Trophoblast cell (in vitro differentiated cells and primary cell): ENCODE measurements at regions not wholly inside any gene's neighbourhood (a gene's known extent, or its start where the extent isn't known, plus 50 kb on each side); places are given as distances from the start of the nearest gene placed in this dataset.

Experiments used
- DNase-seq, 2 donors: peaks; one replicate each; pipeline ENCODE4 v3.0.0-alpha.2; 2016
- H2AFZ ChIP-seq: 2 replicates; pipeline ENCODE4 v1.6.1; 2013; ENCODE audit warnings: low read length, moderate library complexity, mild to moderate bottlenecking; ENCODE audit not compliant: insufficient read depth, poor library complexity
- H2AK5ac ChIP-seq: 2 replicates; pipeline ENCODE4 v1.6.1; 2013; ENCODE audit warnings: mild to moderate bottlenecking, low read length
- H2BK120ac ChIP-seq: 2 replicates; pipeline ENCODE4 v1.6.1; 2013; ENCODE audit warnings: low read length, mild to moderate bottlenecking, moderate library complexity; ENCODE audit not compliant: insufficient read depth, poor library complexity
- H2BK12ac ChIP-seq: 2 replicates; pipeline ENCODE4 v1.6.1; 2013; ENCODE audit warnings: mild to moderate bottlenecking, low read length, moderate library complexity
- H2BK5ac ChIP-seq: 2 replicates; pipeline ENCODE4 v1.6.1; 2013; ENCODE audit warnings: low read length, low read depth, moderate library complexity, mild to moderate bottlenecking; ENCODE audit not compliant: poor library complexity
- H3K14ac ChIP-seq: 2 replicates; pipeline ENCODE4 v1.6.1; 2013; ENCODE audit warnings: mild to moderate bottlenecking, low read length
- H3K18ac ChIP-seq: 2 replicates; pipeline ENCODE4 v1.6.1; 2013; ENCODE audit warnings: mild to moderate bottlenecking, low read length
- H3K23ac ChIP-seq: 2 replicates; pipeline ENCODE4 v1.6.1; 2013; ENCODE audit warnings: low read length
- H3K27ac ChIP-seq: 2 replicates; pipeline ENCODE4 v1.5.1; 2013; ENCODE audit warnings: low read depth, mild to moderate bottlenecking, inconsistent platforms, low read length, moderate library complexity
- H3K27me3 ChIP-seq: 2 replicates; pipeline ENCODE4 v1.6.1; 2013; ENCODE audit warnings: inconsistent platforms, mild to moderate bottlenecking, low read length, moderate library complexity; ENCODE audit not compliant: insufficient read depth
- H3K36me3 ChIP-seq, 2 experiments: 1 replicate in 1 of 2; 2 replicates in 1 of 2; pipeline ENCODE4 v1.6.1; 2013; ENCODE audit warnings: low read length in 2 of 2, mild to moderate bottlenecking in 2 of 2, moderate library complexity in 1 of 2; ENCODE audit not compliant: insufficient read depth in 2 of 2, control insufficient read depth in 1 of 2
- H3K4ac ChIP-seq: 2 replicates; pipeline ENCODE4 v1.6.1; 2013; ENCODE audit warnings: low read depth, mild to moderate bottlenecking, low read length, moderate library complexity
- H3K4me1 ChIP-seq, 2 experiments: 1 replicate in 1 of 2; 2 replicates in 1 of 2; pipeline ENCODE4 v1.6.1; 2013; ENCODE audit warnings: low read length in 2 of 2, mild to moderate bottlenecking in 2 of 2, moderate library complexity in 1 of 2; ENCODE audit not compliant: insufficient read depth in 2 of 2, control insufficient read depth in 1 of 2
- H3K4me2 ChIP-seq: 2 replicates; pipeline ENCODE4 v1.6.1; 2013; ENCODE audit warnings: inconsistent platforms, mild to moderate bottlenecking, low read length, moderate library complexity
- H3K4me3 ChIP-seq: 2 replicates; pipeline ENCODE4 v1.5.1; 2013; ENCODE audit warnings: mild to moderate bottlenecking, low read depth, low read length, inconsistent platforms
- H3K79me1 ChIP-seq: one replicate; pipeline ENCODE4 v1.6.1; 2013; ENCODE audit warnings: low read length
- H3K79me2 ChIP-seq: 2 replicates; pipeline ENCODE4 v1.6.1; 2013; ENCODE audit warnings: low read length, mild to moderate bottlenecking; ENCODE audit not compliant: control insufficient read depth, insufficient read depth, poor library complexity
- H3K9ac ChIP-seq: 2 replicates; pipeline ENCODE4 v1.6.1; 2013; ENCODE audit warnings: mild to moderate bottlenecking, low read length
- H3K9me3 ChIP-seq: 2 replicates; pipeline ENCODE4 v1.6.1; 2013; ENCODE audit warnings: low read depth, mild to moderate bottlenecking, control low read depth, inconsistent platforms, low read length; ENCODE audit not compliant: insufficient read depth
- H4K12ac ChIP-seq: 2 replicates; pipeline ENCODE4 v1.6.1; 2013; ENCODE audit warnings: low read depth, mild to moderate bottlenecking, low read length, moderate library complexity
- H4K8ac ChIP-seq: 2 replicates; pipeline ENCODE4 v1.6.1; 2013; ENCODE audit warnings: low read depth, mild to moderate bottlenecking, low read length, moderate library complexity
- H4K91ac ChIP-seq: one replicate; pipeline ENCODE4 v1.6.1; 2013; ENCODE audit warnings: low read depth, mild to moderate bottlenecking, low read length, moderate library complexity
- WGBS: extraction: QIAGEN DNeasy Blood & Tissue Kit; methylation state at CpG from one replicate; pipeline ENCODE4 v1.1.7; 2013; ENCODE audit warnings: missing lambda C conversion rate; ENCODE audit not compliant: insufficient read length, insufficient coverage; ENCODE audit errors: extremely low coverage; 5-methylcytosine and 5-hydroxymethylcytosine counted together

DNA sequence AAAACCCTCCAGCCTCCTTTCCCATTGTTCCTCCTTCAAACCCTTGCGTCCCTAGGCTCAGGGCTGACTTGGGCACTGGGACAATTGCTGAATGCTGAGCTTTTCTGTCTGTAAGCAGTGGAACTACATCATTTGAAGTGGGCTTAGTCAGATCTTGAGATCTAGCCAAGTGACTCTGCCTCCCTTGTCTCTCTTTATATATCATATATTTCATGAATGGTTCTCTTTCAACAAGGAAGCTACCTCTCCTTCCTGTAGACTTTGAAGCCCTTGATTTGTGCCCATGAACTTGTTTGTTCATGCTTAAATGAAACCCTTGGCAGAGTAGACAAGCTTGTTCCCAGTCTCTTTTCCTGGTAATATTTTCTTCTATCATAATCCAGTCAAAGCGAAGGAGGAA, 60.0 kb upstream of the KIF13A start:
- Histone ChIP-seq H2AK5ac (no peak overlapping the region), H4K8ac (no peak overlapping the region), H3K14ac (no peak overlapping the region), H3K23ac (no peak overlapping the region), H3K9ac (no peak overlapping the region), H3K18ac (no peak overlapping the region), H3K4ac (no peak overlapping the region), H3K36me3 (no peaks in the 10 kb centered on the region), H2BK12ac (no peak overlapping the region), H2BK5ac (no peak overlapping the region), H3K4me1 (peaks cover 13 to 17% of the 10 kb centered on the region in 2 experiments), H3K79me1 (peaks cover 9% of the 10 kb centered on the region), H2BK120ac (no peak overlapping the region), H4K91ac (no peak overlapping the region), H2AFZ (no peak overlapping the region), H3K27ac (no peak overlapping the region), H3K79me2 (no peaks in the 10 kb centered on the region), H3K27me3 (no peaks in the 10 kb centered on the region), H3K9me3 (no peaks in the 10 kb centered on the region), H3K4me3 (no peak overlapping the region), H3K4me2 (no peak overlapping the region), H4K12ac (no peak overlapping the region)
- DNase-seq = no peak
- no CpG with 5 or more reads among the region's 2 CpGs for WGBS

- Histone ChIP-seq H3K4me3 (no peak overlapping the region), H3K4me1 (peaks cover 14 to 16% of the 10 kb centered on the region in 2 experiments), H3K27ac (no peak overlapping the region), H3K4ac (no peak overlapping the region), H4K91ac (peak overlapping the region; percentile 88), H4K12ac (no peak overlapping the region), H3K9me3 (no peaks in the 10 kb centered on the region), H3K14ac (no peak overlapping the region), H2BK12ac (peak overlapping the region; percentile 90), H2AK5ac (peak overlapping the region; percentile 87), H2BK120ac (peak overlapping the region; percentile 77), H3K9ac (no peak overlapping the region), H4K8ac (no peak overlapping the region), H3K4me2 (no peak overlapping the region), H3K79me2 (no peaks in the 10 kb centered on the region), H2AFZ (no peak overlapping the region), H3K79me1 (peaks cover 10% of the 10 kb centered on the region), H3K18ac (no peak overlapping the region), H3K27me3 (no peaks in the 10 kb centered on the region), H2BK5ac (peak overlapping the region; percentile 80), H3K36me3 (no peaks in the 10 kb centered on the region), H3K23ac (no peak overlapping the region)
- DNase-seq = no peak
Measured at GRCh38 chr6:18045507-18045906, 58.1 kb upstream of the KIF13A start.

- H3K14ac ChIP-seq = peak overlapping the region; percentile 26
- H3K23ac ChIP-seq = no peak overlapping the region
- peak overlapping the region; percentile 58 for H2BK12ac ChIP-seq
- peaks cover 14 to 16% of the 10 kb centered on the region in 2 experiments for H3K4me1 ChIP-seq
- no CpG with 5 or more reads among the region's 11 CpGs for WGBS
- H3K4ac ChIP-seq = no peak overlapping the region
- H3K27ac ChIP-seq = peak overlapping the region; percentile 55
- H2BK5ac ChIP-seq = peak overlapping the region; percentile 31
- H3K9ac ChIP-seq = no peak overlapping the region
- H3K27me3 ChIP-seq = no peaks in the 10 kb centered on the region
- H3K18ac ChIP-seq = no peak overlapping the region
- H4K91ac ChIP-seq = peak overlapping the region; percentile 20
- H2AK5ac ChIP-seq = no peak overlapping the region
- DNase-seq = peak; percentile 47 to 70
- no peaks in the 10 kb centered on the region for H3K9me3 ChIP-seq
- H3K4me2 ChIP-seq = no peak overlapping the region
- H4K8ac ChIP-seq = no peak overlapping the region
- H2BK120ac ChIP-seq = peak overlapping the region; percentile 44
- no peak overlapping the region for H3K4me3 ChIP-seq
- peaks cover 10% of the 10 kb centered on the region for H3K79me1 ChIP-seq
- no peaks in the 10 kb centered on the region for H3K79me2 ChIP-seq
- no peak overlapping the region for H4K12ac ChIP-seq
- no peak overlapping the region for H2AFZ ChIP-seq
- no peaks in the 10 kb centered on the region for H3K36me3 ChIP-seq
Measured at GRCh38 chr6:18044108-18044783, 56.8 kb upstream of the KIF13A start.

GRCh38 chr6:18042536-18043145, 55.2 kb upstream of the KIF13A start:
- peak overlapping the region; percentile 60 for H3K14ac ChIP-seq
- H3K27ac ChIP-seq = no peak overlapping the region
- H3K9ac ChIP-seq = no peak overlapping the region
- no peaks in the 10 kb centered on the region for H3K36me3 ChIP-seq
- no peak overlapping the region for H4K8ac ChIP-seq
- H3K4me3 ChIP-seq = no peak overlapping the region
- H4K91ac ChIP-seq = peak overlapping the region; percentile 67
- no peak overlapping the region for H3K23ac ChIP-seq
- no peak for DNase-seq
- peaks cover 14 to 16% of the 10 kb centered on the region in 2 experiments for H3K4me1 ChIP-seq
- no peaks in the 10 kb centered on the region for H3K27me3 ChIP-seq
- H2AFZ ChIP-seq = no peak overlapping the region
- H3K18ac ChIP-seq = no peak overlapping the region
- peaks cover 10% of the 10 kb centered on the region for H3K79me1 ChIP-seq
- peak overlapping the region; percentile 5 for H2AK5ac ChIP-seq
- no peak overlapping the region for H2BK120ac ChIP-seq
- H2BK5ac ChIP-seq = no peak overlapping the region
- WGBS = no CpG with 5 or more reads among the region's 8 CpGs
- H2BK12ac ChIP-seq = peak overlapping the region; percentile 54
- no peaks in the 10 kb centered on the region for H3K9me3 ChIP-seq
- no peak overlapping the region for H3K4me2 ChIP-seq
- no peak overlapping the region for H3K4ac ChIP-seq
- no peak overlapping the region for H4K12ac ChIP-seq
- no peaks in the 10 kb centered on the region for H3K79me2 ChIP-seq
